CD8-positive, alpha-beta memory T cell (primary cell): ENCODE measurements at regions not wholly inside any gene's neighbourhood (a gene's known extent, or its start where the extent isn't known, plus 50 kb on each side); places are given as distances from the start of the nearest gene placed in this dataset.

ENCODE experiments used
- CTCF ChIA-PET: fragments of 350-600 bp; sonication (Branson Sonifier 250); formaldehyde crosslinking; loops from one replicate; lab custom pipeline; 2021; ENCODE audit warnings: antibody characterized with exemption; lab: Charles Lee
- POLR2A ChIA-PET: fragments of 350-600 bp; sonication (Branson Sonifier 250); formaldehyde crosslinking; loops from one replicate; lab custom pipeline; 2021; ENCODE audit warnings: antibody characterized with exemption; lab: Charles Lee
- DNase-seq, 5 donors: peaks; one replicate each; pipeline versions ENCODE4 v3.0.0 to v3.0.0-alpha.2; 2020 to 2022; ENCODE audit warnings: mixed read lengths in 1 of 5
- H3K27ac ChIP-seq: one replicate; pipeline ENCODE4 v1.7.0; 2013; ENCODE audit warnings: low read depth, mild to moderate bottlenecking, low read length, moderate library complexity
- H3K27me3 ChIP-seq: 2 replicates; pipeline ENCODE4 v1.7.0; 2013; ENCODE audit warnings: low read length, mild to moderate bottlenecking; ENCODE audit not compliant: insufficient read depth, poor library complexity, severe bottlenecking
- H3K36me3 ChIP-seq: 2 replicates; pipeline ENCODE4 v1.7.0; 2013; ENCODE audit warnings: mild to moderate bottlenecking, low read length, moderate library complexity; ENCODE audit not compliant: insufficient read depth
- H3K4me1 ChIP-seq: 2 replicates; pipeline ENCODE4 v1.7.0; 2013; ENCODE audit warnings: mild to moderate bottlenecking, low read length, moderate library complexity; ENCODE audit not compliant: insufficient read depth
- H3K4me3 ChIP-seq: 2 replicates; pipeline ENCODE4 v1.7.0; 2013; ENCODE audit warnings: mild to moderate bottlenecking, low read length
- H3K9me3 ChIP-seq: 2 replicates; pipeline ENCODE4 v1.7.0; 2013; ENCODE audit warnings: mild to moderate bottlenecking, low read length
- H3K27ac Mint-ChIP-seq, 8 donors: one replicate each; pipeline ENCODE4 v1.8.0; 2020 to 2021; ENCODE audit warnings: mixed read lengths in 8 of 8, mild to moderate bottlenecking in 6 of 8, inconsistent platforms in 3 of 8, moderate library complexity in 3 of 8
- H3K27me3 Mint-ChIP-seq, 2 donors: one replicate each; pipeline ENCODE4 v1.8.0; 2020 to 2021; ENCODE audit warnings: mixed read lengths in 2 of 2, mild to moderate bottlenecking in 1 of 2, moderate library complexity in 1 of 2
- H3K36me3 Mint-ChIP-seq, 3 donors: one replicate each; pipeline ENCODE4 v1.8.0; 2020 to 2021; ENCODE audit warnings: mixed read lengths in 3 of 3, inconsistent platforms in 1 of 3, mild to moderate bottlenecking in 1 of 3
- H3K4me1 Mint-ChIP-seq, 3 donors: one replicate each; pipeline ENCODE4 v1.8.0; 2020 to 2021; ENCODE audit warnings: mixed read lengths in 3 of 3, inconsistent platforms in 1 of 3, mild to moderate bottlenecking in 1 of 3
- H3K4me3 Mint-ChIP-seq, 7 donors: one replicate each; pipeline ENCODE4 v1.8.0; 2020 to 2021; ENCODE audit warnings: mixed read lengths in 7 of 7, mild to moderate bottlenecking in 6 of 7, moderate library complexity in 4 of 7, inconsistent platforms in 2 of 7
- H3K9me3 Mint-ChIP-seq, 5 donors: one replicate each; pipeline ENCODE4 v1.8.0; 2020 to 2022; ENCODE audit warnings: mixed read lengths in 5 of 5, mild to moderate bottlenecking in 3 of 5, moderate library complexity in 2 of 5, inconsistent platforms in 1 of 5

DNA sequence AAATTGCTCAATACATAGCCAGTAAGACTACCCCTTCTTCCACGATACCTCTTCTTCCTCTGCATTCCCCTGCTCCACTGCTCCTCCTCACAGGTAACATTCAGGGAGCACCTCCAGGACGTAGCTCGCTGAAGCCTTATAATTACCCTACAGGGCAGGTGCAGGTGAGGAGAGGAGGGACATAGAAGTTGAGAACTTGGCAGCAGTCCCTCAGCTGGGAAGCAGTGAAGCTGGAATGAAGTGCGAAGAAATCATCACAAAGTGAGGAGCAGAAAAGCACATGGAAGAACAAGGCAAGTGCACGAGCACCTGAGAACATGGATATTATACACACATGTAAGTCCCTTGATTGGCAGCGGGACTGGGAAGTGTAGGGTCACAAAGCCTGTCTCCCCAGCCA, 118.2 kb downstream of the HSD17B3 start:
- H3K4me1 ChIP-seq: no peaks in the 10 kb centered on the region
- no peaks in the 10 kb centered on the region for H3K9me3 ChIP-seq
- DNase-seq: no peak
- H3K27ac Mint-ChIP-seq: no peak overlapping the region
- H3K27ac ChIP-seq: no peak overlapping the region
- ChIA-PET CTCF (no interaction called here), POLR2A (no interaction called here)
- H3K4me1 Mint-ChIP-seq: no peaks in the 10 kb centered on the region
- peaks cover 19 to 54% of the 10 kb centered on the region in 2 donors for H3K27me3 Mint-ChIP-seq
- H3K36me3 ChIP-seq: no peaks in the 10 kb centered on the region
- H3K4me3 Mint-ChIP-seq: no peak overlapping the region
- no peaks in the 10 kb centered on the region for H3K27me3 ChIP-seq
- peaks cover 0 to 4% (median 0%) of the 10 kb centered on the region in 3 donors for H3K36me3 Mint-ChIP-seq
- no peak overlapping the region for H3K4me3 ChIP-seq
- H3K9me3 Mint-ChIP-seq: peaks cover 0 to 5% (median 3%) of the 10 kb centered on the region in 5 donors

DNA sequence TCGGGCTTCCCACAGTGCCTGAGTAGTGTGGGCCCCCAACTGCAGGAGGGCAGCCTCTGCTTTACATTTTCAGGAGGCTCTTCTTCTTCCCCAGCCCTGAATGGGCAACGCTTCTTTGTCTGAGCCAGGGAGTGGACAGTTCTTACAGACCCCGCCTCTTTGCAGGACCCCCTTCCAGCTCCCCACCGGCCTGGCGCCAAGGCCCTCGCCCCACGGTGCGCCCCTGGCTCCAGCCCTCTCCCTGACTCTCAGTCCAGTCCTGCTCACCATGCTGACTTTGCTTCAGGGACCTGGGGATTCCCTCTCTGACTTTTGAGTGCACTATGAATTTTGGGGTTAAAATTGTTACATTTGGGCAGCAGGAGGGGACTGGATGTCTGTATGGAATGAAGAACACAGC, 123.8 kb downstream of the HSD17B3 start:
- Mint-ChIP-seq H3K27ac (peak overlapping the region in 1 of 8 donors; percentile 48), H3K4me1 (no peaks in the 10 kb centered on the region), H3K36me3 (no peaks in the 10 kb centered on the region), H3K9me3 (no peaks in the 10 kb centered on the region), H3K4me3 (no peak overlapping the region), H3K27me3 (peaks cover 16 to 54% of the 10 kb centered on the region in 2 donors)
- Histone ChIP-seq H3K27ac (no peak overlapping the region), H3K36me3 (no peaks in the 10 kb centered on the region), H3K4me3 (no peak overlapping the region), H3K27me3 (no peaks in the 10 kb centered on the region), H3K9me3 (no peaks in the 10 kb centered on the region), H3K4me1 (no peaks in the 10 kb centered on the region)
- ChIA-PET POLR2A (no interaction called here), CTCF (no interaction called here)
- no peak for DNase-seq

DNA sequence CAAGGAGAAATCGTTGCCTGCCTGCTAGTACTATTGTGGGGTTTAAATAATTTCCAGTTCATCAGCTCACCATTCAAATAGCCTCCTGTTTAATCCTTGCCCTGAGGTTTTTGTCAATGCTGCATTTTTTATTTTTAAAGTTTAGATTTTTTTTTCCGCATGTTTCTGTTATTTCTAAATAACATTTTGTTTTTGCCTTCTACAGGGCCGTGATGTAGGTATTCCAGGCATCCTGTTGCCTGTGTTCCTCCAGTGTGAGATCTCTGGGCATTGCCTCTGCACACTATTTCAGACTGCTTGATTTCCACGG, 124.3 kb downstream of the HSD17B3 start:
- no peak overlapping the region for H3K4me3 ChIP-seq
- no peaks in the 10 kb centered on the region for H3K9me3 ChIP-seq
- H3K4me1 ChIP-seq: no peaks in the 10 kb centered on the region
- Mint-ChIP-seq H3K27ac (no peak overlapping the region), H3K36me3 (no peaks in the 10 kb centered on the region), H3K4me3 (no peak overlapping the region), H3K9me3 (no peaks in the 10 kb centered on the region), H3K4me1 (no peaks in the 10 kb centered on the region), H3K27me3 (peaks cover 16 to 51% of the 10 kb centered on the region in 2 donors)
- H3K27me3 ChIP-seq: no peaks in the 10 kb centered on the region
- H3K36me3 ChIP-seq: no peaks in the 10 kb centered on the region
- H3K27ac ChIP-seq: no peak overlapping the region
- ChIA-PET CTCF (interaction anchor here (0.7 kb wide), 1 partner anchor 297 kb away, joined by 5 read pairs; no protein-coding TSS in a partner anchor), POLR2A (no interaction called here)
- DNase-seq: no peak

DNA sequence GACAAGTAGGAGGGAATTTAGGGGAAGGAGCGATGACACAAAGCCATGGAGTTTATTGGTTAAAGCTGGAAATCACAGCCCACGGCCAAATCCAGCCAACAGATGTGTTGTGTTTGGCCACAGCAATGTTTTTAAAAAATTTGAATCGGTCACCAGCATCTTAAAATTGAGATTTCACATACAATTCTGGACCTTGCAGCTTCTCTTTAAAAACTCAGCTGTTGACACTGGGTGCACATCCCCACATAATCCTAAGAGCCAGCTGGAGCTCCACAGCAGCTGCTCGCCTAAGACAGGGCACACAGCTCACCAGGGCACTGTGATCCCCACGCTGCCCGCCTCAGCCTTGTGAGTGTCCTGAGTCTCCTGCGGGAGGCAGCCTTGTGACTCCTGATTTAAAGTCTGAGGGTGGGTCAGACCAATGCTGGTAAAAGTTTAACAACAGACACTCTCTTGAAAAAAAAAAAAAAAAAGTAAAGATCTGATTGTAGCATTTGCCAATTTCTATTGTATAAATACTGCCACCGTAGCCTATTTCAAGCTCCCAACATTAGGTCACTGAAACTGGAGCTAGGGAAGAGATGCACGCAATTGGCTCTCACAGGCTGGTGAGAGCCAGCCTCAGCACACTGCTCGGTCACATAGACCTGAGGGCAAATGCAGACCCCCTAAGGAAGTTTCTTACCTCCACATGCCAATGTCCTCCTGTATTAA, 124.8 kb downstream of the HSD17B3 start:
- Histone ChIP-seq H3K9me3 (no peaks in the 10 kb centered on the region), H3K27ac (no peak overlapping the region), H3K36me3 (no peaks in the 10 kb centered on the region), H3K4me1 (no peaks in the 10 kb centered on the region), H3K27me3 (no peaks in the 10 kb centered on the region), H3K4me3 (no peak overlapping the region)
- no peaks in the 10 kb centered on the region for H3K4me1 Mint-ChIP-seq
- peak overlapping the region in 1 of 8 donors; percentile 16 for H3K27ac Mint-ChIP-seq
- no peak for DNase-seq
- ChIA-PET CTCF (interaction anchor here (0.7 kb wide), 1 partner anchor 297 kb away, joined by 5 read pairs; no protein-coding TSS in a partner anchor), POLR2A (no interaction called here)
- H3K9me3 Mint-ChIP-seq: no peaks in the 10 kb centered on the region
- peaks cover 16 to 49% of the 10 kb centered on the region in 2 donors for H3K27me3 Mint-ChIP-seq
- no peaks in the 10 kb centered on the region for H3K36me3 Mint-ChIP-seq
- no peak overlapping the region for H3K4me3 Mint-ChIP-seq

DNA sequence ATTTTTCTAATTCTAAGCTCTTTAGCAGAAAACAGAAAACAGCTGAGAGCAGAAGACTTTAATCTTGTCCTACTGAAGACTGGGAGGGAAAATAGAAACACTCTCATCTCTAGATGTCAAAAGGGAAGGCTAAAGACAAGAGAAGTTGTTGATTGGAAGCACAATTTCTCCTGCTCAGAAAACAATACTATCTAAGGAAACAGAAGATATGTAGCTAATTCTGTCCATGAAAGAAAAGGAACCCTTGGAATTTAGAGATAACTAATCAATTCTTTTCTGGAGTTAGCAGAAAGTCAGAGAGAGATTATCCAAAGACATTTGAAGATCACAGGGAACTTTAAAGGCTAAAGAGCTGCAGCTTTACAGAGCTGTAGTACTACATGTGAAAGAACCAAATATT, 126.2 kb downstream of the HSD17B3 start:
- Mint-ChIP-seq H3K27ac (no peak overlapping the region), H3K4me1 (no peaks in the 10 kb centered on the region), H3K36me3 (no peaks in the 10 kb centered on the region), H3K27me3 (peaks cover 21 to 52% of the 10 kb centered on the region in 2 donors), H3K4me3 (no peak overlapping the region), H3K9me3 (no peaks in the 10 kb centered on the region)
- no peak overlapping the region for H3K4me3 ChIP-seq
- H3K4me1 ChIP-seq: no peaks in the 10 kb centered on the region
- ChIA-PET CTCF (no interaction called here), POLR2A (no interaction called here)
- no peak overlapping the region for H3K27ac ChIP-seq
- no peaks in the 10 kb centered on the region for H3K36me3 ChIP-seq
- no peaks in the 10 kb centered on the region for H3K9me3 ChIP-seq
- DNase-seq: no peak
- no peaks in the 10 kb centered on the region for H3K27me3 ChIP-seq

DNA sequence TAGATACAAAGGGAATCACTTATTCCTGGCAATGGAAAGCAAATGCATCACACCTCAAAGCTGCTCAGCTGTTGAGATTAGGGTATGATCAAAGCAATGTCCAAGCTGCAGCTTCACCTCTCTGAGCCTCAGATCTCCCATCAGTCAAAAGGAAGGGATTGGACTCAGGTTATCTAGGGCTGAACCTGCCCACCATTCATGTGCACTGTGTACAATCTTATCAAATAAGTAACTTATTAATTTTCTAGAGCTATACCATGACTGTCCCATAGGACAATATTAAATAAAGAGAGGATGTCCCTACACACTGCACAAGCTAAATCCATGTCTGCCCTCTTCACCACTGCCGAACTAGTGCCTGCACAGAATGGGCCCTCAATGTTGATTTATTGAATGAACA, 127.0 kb downstream of the HSD17B3 start:
- no peaks in the 10 kb centered on the region for H3K4me1 Mint-ChIP-seq
- Histone ChIP-seq H3K27ac (no peak overlapping the region), H3K4me1 (no peaks in the 10 kb centered on the region), H3K9me3 (no peaks in the 10 kb centered on the region), H3K36me3 (no peaks in the 10 kb centered on the region), H3K27me3 (no peaks in the 10 kb centered on the region), H3K4me3 (no peak overlapping the region)
- DNase-seq: no peak
- no peak overlapping the region for H3K27ac Mint-ChIP-seq
- no peaks in the 10 kb centered on the region for H3K9me3 Mint-ChIP-seq
- no peaks in the 10 kb centered on the region for H3K36me3 Mint-ChIP-seq
- H3K4me3 Mint-ChIP-seq: no peak overlapping the region
- peaks cover 21 to 51% of the 10 kb centered on the region in 2 donors for H3K27me3 Mint-ChIP-seq
- CTCF ChIA-PET: no interaction called here
- POLR2A ChIA-PET: no interaction called here

DNA sequence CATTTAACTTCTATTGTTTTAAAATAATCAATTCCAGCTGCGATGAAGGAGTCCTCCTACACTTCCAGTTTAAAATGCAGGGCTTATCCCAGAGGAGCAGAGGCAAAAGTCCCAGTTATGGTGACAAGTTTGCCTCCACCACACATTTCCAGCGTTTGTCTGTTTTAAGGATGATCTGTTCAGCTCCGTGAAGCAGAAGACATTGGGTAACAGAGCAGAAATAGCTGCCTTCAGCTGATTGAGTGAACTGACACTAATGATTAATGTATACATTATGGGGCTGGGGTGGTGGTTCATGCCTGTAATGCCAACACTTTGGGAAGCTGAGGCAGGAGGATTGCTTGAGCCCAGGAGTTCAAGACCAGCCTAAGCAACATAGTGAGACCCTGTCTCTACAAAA, 127.6 kb downstream of the HSD17B3 start:
- no peaks in the 10 kb centered on the region for H3K9me3 Mint-ChIP-seq
- H3K4me3 ChIP-seq: no peak overlapping the region
- H3K27ac ChIP-seq: no peak overlapping the region
- no peaks in the 10 kb centered on the region for H3K9me3 ChIP-seq
- H3K27me3 ChIP-seq: no peaks in the 10 kb centered on the region
- H3K4me3 Mint-ChIP-seq: no peak overlapping the region
- H3K4me1 ChIP-seq: no peaks in the 10 kb centered on the region
- no peaks in the 10 kb centered on the region for H3K36me3 ChIP-seq
- CTCF ChIA-PET: no interaction called here
- POLR2A ChIA-PET: no interaction called here
- H3K4me1 Mint-ChIP-seq: no peaks in the 10 kb centered on the region
- peaks cover 20 to 49% of the 10 kb centered on the region in 2 donors for H3K27me3 Mint-ChIP-seq
- peak overlapping the region in 1 of 8 donors; percentile 30 for H3K27ac Mint-ChIP-seq
- H3K36me3 Mint-ChIP-seq: no peaks in the 10 kb centered on the region
- no peak for DNase-seq

DNA sequence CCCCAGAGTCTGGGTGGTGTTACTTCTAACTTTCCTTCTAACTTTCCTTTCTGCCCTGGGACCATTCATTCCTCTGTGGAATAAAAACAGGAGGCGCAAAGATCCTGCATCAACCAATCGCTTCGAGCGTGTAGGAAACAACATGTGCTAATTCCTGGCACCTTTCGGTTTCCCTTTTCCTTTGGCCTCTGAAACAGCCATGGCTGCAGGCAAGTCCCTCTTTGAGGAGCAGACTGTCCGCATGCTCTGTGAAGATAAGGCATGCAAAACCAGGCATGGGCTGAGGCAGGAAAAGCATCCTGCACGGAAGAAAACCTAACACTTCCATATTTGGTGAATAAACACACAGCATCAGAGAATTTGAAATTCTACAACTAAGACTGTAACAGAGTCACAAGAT, 128.3 kb downstream of the HSD17B3 start:
- no peak overlapping the region for H3K27ac ChIP-seq
- Mint-ChIP-seq H3K27me3 (peaks cover 18 to 47% of the 10 kb centered on the region in 2 donors), H3K27ac (no peak overlapping the region), H3K36me3 (no peaks in the 10 kb centered on the region), H3K4me3 (no peak overlapping the region), H3K4me1 (no peaks in the 10 kb centered on the region), H3K9me3 (no peaks in the 10 kb centered on the region)
- H3K4me3 ChIP-seq: no peak overlapping the region
- no peak for DNase-seq
- no peaks in the 10 kb centered on the region for H3K36me3 ChIP-seq
- CTCF ChIA-PET: no interaction called here
- no peaks in the 10 kb centered on the region for H3K9me3 ChIP-seq
- H3K4me1 ChIP-seq: no peaks in the 10 kb centered on the region
- POLR2A ChIA-PET: no interaction called here
- no peaks in the 10 kb centered on the region for H3K27me3 ChIP-seq
